OCI-LY1 (cell line): ENCODE measurements at regions not wholly inside any gene's neighbourhood (a gene's known extent, or its start where the extent isn't known, plus 50 kb on each side); places are given as distances from the start of the nearest gene placed in this dataset.

Experiments
- CTCF ChIP-seq: fragments of 200-600 bp; sonication (generic), shearing (Covaris generic); IDR thresholded peaks from 2 replicates; pipeline ENCODE4 v1.5.1; 2017; ENCODE audit warnings: mild to moderate bottlenecking, antibody characterized with exemption, low read length, moderate library complexity, mixed read lengths
- EZH2 ChIP-seq: fragments of 200-600 bp; sonication (generic), shearing (Covaris generic); IDR thresholded peaks from 2 replicates; pipeline ENCODE4 v1.8.0; 2017; ENCODE audit warnings: borderline replicate concordance, mixed run types, mild to moderate bottlenecking, antibody characterized with exemption, low read length, moderate library complexity, mixed read lengths

GRCh38 chr2:34954758-34955157 lies 1355.7 kb upstream of the FAM98A start:
- TF ChIP-seq CTCF: no peak
- no peak for TF ChIP-seq EZH2
